H1 (cell line): ENCODE measurements at regions not wholly inside any gene's neighbourhood (a gene's known extent, or its start where the extent isn't known, plus 50 kb on each side); places are given as distances from the start of the nearest gene placed in this dataset.

Experiments used
- CTCF ChIA-PET: fragments of 300-600 bp; sonication (Branson Sonifier 250); formaldehyde crosslinking; loops from one replicate; lab custom pipeline; 2021; ENCODE audit not compliant: partially characterized antibody; lab: Charles Lee
- POLR2A ChIA-PET: fragments of 300-600 bp; sonication (Branson Sonifier 250); formaldehyde crosslinking; loops from one replicate; lab custom pipeline; 2021; ENCODE audit warnings: inconsistent platforms; ENCODE audit not compliant: partially characterized antibody; lab: Charles Lee
- DNase-seq, 2 experiments: peaks; one replicate each; pipeline versions ENCODE4 v3.0.0 to v3.0.0-alpha.2; 2010 to 2022; ENCODE audit warnings: low spot score in 2 of 2, low read depth in 1 of 2, mixed read lengths in 1 of 2
- FAIRE-seq: peaks from 2 replicates; lab custom pipeline; 2011; peaks lifted over from hg19 to GRCh38; lab: Jason Lieb, UNC
- H2AFZ ChIP-seq: 2 replicates; pipeline ENCODE4 v1.8.1; 2012; ENCODE audit warnings: low read length, inconsistent platforms
- H2AK5ac ChIP-seq: 2 replicates; pipeline ENCODE4 v1.6.1; 2013; ENCODE audit warnings: low read depth, low read length
- H2BK120ac ChIP-seq: replicated peaks from 2 replicates; pipeline ENCODE3; 2013; ENCODE audit warnings: low read depth, low read length, inconsistent platforms
- H2BK12ac ChIP-seq: 2 replicates; pipeline ENCODE4 v1.6.1; 2013; ENCODE audit warnings: low read depth, low read length
- H2BK15ac ChIP-seq: 2 replicates; pipeline ENCODE4 v1.6.1; 2013; ENCODE audit warnings: low read length
- H2BK20ac ChIP-seq: 2 replicates; pipeline ENCODE4 v1.6.1; 2013; ENCODE audit warnings: low read length
- H2BK5ac ChIP-seq: 2 replicates; pipeline ENCODE4 v1.6.1; 2013; ENCODE audit warnings: low read depth, low read length
- H3K14ac ChIP-seq: 2 replicates; pipeline ENCODE4 v1.6.1; 2013; ENCODE audit warnings: inconsistent platforms; ENCODE audit not compliant: insufficient read length
- H3K18ac ChIP-seq: 2 replicates; pipeline ENCODE4 v1.6.1; 2013; ENCODE audit warnings: low read length; ENCODE audit errors: extremely low read depth
- H3K23ac ChIP-seq: 2 replicates; pipeline ENCODE4 v1.6.1; 2013; ENCODE audit warnings: inconsistent platforms; ENCODE audit not compliant: insufficient read length
- H3K23me2 ChIP-seq: 2 replicates; pipeline ENCODE4 v1.6.1; 2013; ENCODE audit warnings: low read depth, low read length
- H3K27ac ChIP-seq: 2 replicates; pipeline ENCODE4 v1.6.1; 2011; ENCODE audit warnings: low read depth, low read length, inconsistent platforms
- H3K27me3 ChIP-seq, 4 experiments: replicated peaks in 1 of 4; 1 replicate in 1 of 4; 2 replicates in 3 of 4; pipeline versions ENCODE4 v1.6.1 to v1.8.1; 2011 to 2013; ENCODE audit warnings: low read length in 3 of 4, mild to moderate bottlenecking in 3 of 4, inconsistent platforms in 2 of 4, mixed read lengths in 2 of 4, moderate library complexity in 1 of 4; ENCODE audit not compliant: control insufficient read depth in 3 of 4, insufficient read depth in 3 of 4; ENCODE audit errors: extremely low read depth in 1 of 4
- H3K36me3 ChIP-seq, 4 experiments: 2 replicates each; pipeline versions ENCODE4 v1.6.1 to v1.8.1; 2011 to 2013; ENCODE audit warnings: mild to moderate bottlenecking in 4 of 4, low read length in 3 of 4, moderate library complexity in 2 of 4, control low read depth in 1 of 4, inconsistent platforms in 1 of 4; ENCODE audit not compliant: insufficient read depth in 4 of 4, control insufficient read depth in 2 of 4
- H3K4ac ChIP-seq: replicated peaks from 2 replicates; pipeline ENCODE3; 2013; ENCODE audit warnings: low read length, low read depth, mixed read lengths, inconsistent platforms; ENCODE audit not compliant: insufficient read length
- H3K4me1 ChIP-seq, 4 experiments: replicated peaks in 1 of 4; 1 replicate in 1 of 4; 2 replicates in 3 of 4; pipeline versions ENCODE4 v1.6.1 to v1.8.1; 2011 to 2013; ENCODE audit warnings: low read length in 3 of 4, inconsistent platforms in 2 of 4, mixed read lengths in 1 of 4; ENCODE audit not compliant: insufficient read depth in 4 of 4, control insufficient read depth in 3 of 4
- H3K4me2 ChIP-seq, 2 experiments: 2 replicates each; pipeline versions ENCODE4 v1.6.1 to v1.8.1; 2011 to 2013; ENCODE audit warnings: low read depth in 2 of 2, low read length in 2 of 2, control low read depth in 1 of 2, inconsistent platforms in 1 of 2, mild to moderate bottlenecking in 1 of 2; ENCODE audit not compliant: insufficient read depth in 1 of 2
- H3K4me3 ChIP-seq, 4 experiments: fragments of 200-600, 300-600 bp in 1 of 4; sonication (generic), shearing (Covaris generic), sonication (Bioruptor Twin) in 1 of 4; 2 replicates each; pipeline versions ENCODE4 v1.5.1 to v1.8.1; 2011 to 2016; ENCODE audit warnings: low read length in 4 of 4, low read depth in 3 of 4, control low read depth in 2 of 4, inconsistent platforms in 2 of 4, mild to moderate bottlenecking in 2 of 4, mixed read lengths in 1 of 4, moderate library complexity in 1 of 4; ENCODE audit not compliant: insufficient read depth in 2 of 4; ENCODE audit errors: extremely low read depth in 1 of 4
- H3K56ac ChIP-seq: replicated peaks from 2 replicates; pipeline ENCODE3; 2013; ENCODE audit warnings: low read depth, mild to moderate bottlenecking, mixed read lengths, low read length, inconsistent platforms; ENCODE audit not compliant: insufficient read length
- H3K79me1 ChIP-seq: 2 replicates; pipeline ENCODE4 v1.6.1; 2013; ENCODE audit warnings: low read depth, low read length, control low read depth
- H3K79me2 ChIP-seq, 2 experiments: 2 replicates each; pipeline versions ENCODE4 v1.6.1 to v1.8.1; 2012 to 2013; ENCODE audit warnings: low read length in 2 of 2, mild to moderate bottlenecking in 2 of 2, inconsistent platforms in 1 of 2; ENCODE audit not compliant: insufficient read depth in 2 of 2, control insufficient read depth in 1 of 2
- H3K9ac ChIP-seq, 4 experiments: replicated peaks in 1 of 4; 1 replicate in 1 of 4; 2 replicates in 3 of 4; pipeline versions ENCODE4 v1.6.1 to v1.8.1; 2011 to 2013; ENCODE audit warnings: low read depth in 3 of 4, low read length in 3 of 4, control low read depth in 2 of 4, mild to moderate bottlenecking in 2 of 4, moderate library complexity in 2 of 4, inconsistent platforms in 1 of 4; ENCODE audit errors: extremely low read depth in 1 of 4
- H3K9me3 ChIP-seq, 2 experiments: 2 replicates each; pipeline versions ENCODE4 v1.6.1 to v1.8.1; 2012 to 2013; ENCODE audit warnings: mild to moderate bottlenecking in 2 of 2, moderate library complexity in 2 of 2, control low read depth in 1 of 2, inconsistent platforms in 1 of 2, low read depth in 1 of 2, low read length in 1 of 2, mixed read lengths in 1 of 2; ENCODE audit not compliant: insufficient read depth in 2 of 2
- H4K20me1 ChIP-seq, 2 experiments: replicated peaks in 1 of 2; 2 replicates each; pipeline versions ENCODE3 to v1.8.1; 2011 to 2013; ENCODE audit warnings: inconsistent platforms in 2 of 2, low read length in 2 of 2, mild to moderate bottlenecking in 1 of 2; ENCODE audit not compliant: insufficient read depth in 2 of 2, control insufficient read depth in 1 of 2
- H4K5ac ChIP-seq: 2 replicates; pipeline ENCODE4 v1.6.1; 2013; ENCODE audit warnings: low read length, low read depth, mixed read lengths, inconsistent platforms; ENCODE audit not compliant: insufficient read length
- H4K8ac ChIP-seq: 2 replicates; pipeline ENCODE4 v1.8.0; 2013; ENCODE audit warnings: mild to moderate bottlenecking, moderate library complexity, low read length, inconsistent platforms; ENCODE audit not compliant: insufficient read depth; ENCODE audit errors: extremely low read depth
- H4K91ac ChIP-seq: replicated peaks from 2 replicates; pipeline ENCODE3; 2013; ENCODE audit warnings: low read length, mixed read lengths, inconsistent platforms; ENCODE audit not compliant: insufficient read length
- BCL11A ChIP-seq, 2 experiments: IDR thresholded peaks; one replicate each; pipeline ENCODE4 v1.6.1; 2011; ENCODE audit warnings: low read depth in 2 of 2, low read length in 2 of 2, mild to moderate bottlenecking in 2 of 2
- BRCA1 ChIP-seq: IDR thresholded peaks from 2 replicates; pipeline ENCODE4 v1.6.1; 2012; ENCODE audit warnings: low read depth, low read length, improper control_type of control experiment
- CHD1 ChIP-seq: IDR thresholded peaks from 2 replicates; pipeline ENCODE4 v1.6.1; 2012; ENCODE audit warnings: low read depth, low read length, improper control_type of control experiment
- EZH2 ChIP-seq: fragments of 200-600 bp; sonication (generic); IDR thresholded peaks from 2 replicates; pipeline ENCODE4 v1.7.1; 2012; ENCODE audit warnings: low read depth, mild to moderate bottlenecking, moderate library complexity, low read length, inconsistent platforms; ENCODE audit not compliant: severe bottlenecking
- HDAC6 ChIP-seq: IDR thresholded peaks from one replicate; pipeline ENCODE4 v1.7.1; 2012; ENCODE audit warnings: low read depth, mild to moderate bottlenecking, inconsistent platforms, low read length, moderate library complexity
- PHF8 ChIP-seq: fragments of 200-600 bp; sonication (generic); conservative IDR thresholded peaks from 2 replicates; pipeline ENCODE4 v1.7.1; 2012; ENCODE audit warnings: low read depth, mild to moderate bottlenecking, inconsistent platforms, low read length, moderate library complexity
- POLR2A ChIP-seq, 2 experiments: IDR thresholded peaks; 1 replicate in 1 of 2; 2 replicates in 1 of 2; pipeline ENCODE4 v1.6.1; 2011; ENCODE audit warnings: low read depth in 2 of 2, low read length in 2 of 2, mild to moderate bottlenecking in 2 of 2; ENCODE audit errors: control extremely low read depth in 1 of 2
- TBP ChIP-seq: IDR thresholded peaks from 2 replicates; pipeline ENCODE4 v1.6.1; 2011; ENCODE audit warnings: low read depth, low read length, improper control_type of control experiment
- WGBS, 2 experiments: shearing (Covaris generic) in 1 of 2; methylation state at CpG; one replicate each; pipeline versions ENCODE4 v1.1.6 to v1.1.7; 2013 to 2015; ENCODE audit warnings: low lambda C conversion rate in 2 of 2, mixed read lengths in 2 of 2, inconsistent platforms in 1 of 2, low coverage in 1 of 2, missing lambda C conversion rate in 1 of 2; ENCODE audit not compliant: insufficient replicate concordance in 2 of 2, insufficient coverage in 1 of 2, insufficient read length in 1 of 2; ENCODE audit errors: extremely low coverage in 1 of 2, missing lambda C conversion rate in 1 of 2; 5-methylcytosine and 5-hydroxymethylcytosine counted together

- Histone ChIP-seq H3K79me2 (no peaks in the 10 kb centered on the region), H3K56ac (no peak overlapping the region), H3K23ac (no peak overlapping the region), H3K27me3 (no peaks in the 10 kb centered on the region), H2BK12ac (no peak overlapping the region), H2BK5ac (no peak overlapping the region), H3K27ac (no peak overlapping the region), H3K9me3 (no peaks in the 10 kb centered on the region), H3K4me2 (no peak overlapping the region), H4K5ac (no peak overlapping the region), H4K20me1 (no peaks in the 10 kb centered on the region), H3K79me1 (no peaks in the 10 kb centered on the region), H2BK20ac (no peak overlapping the region), H4K8ac (no peak overlapping the region), H3K18ac (no peak overlapping the region), H3K4me1 (no peaks in the 10 kb centered on the region), H2BK15ac (no peak overlapping the region), H3K23me2 (no peaks in the 10 kb centered on the region), H3K4me3 (no peak overlapping the region), H3K9ac (no peak overlapping the region), H2AFZ (no peak overlapping the region), H3K36me3 (no peaks in the 10 kb centered on the region), H2AK5ac (no peak overlapping the region), H3K14ac (no peak overlapping the region), H2BK120ac (no peak overlapping the region), H4K91ac (no peak overlapping the region), H3K4ac (no peak overlapping the region)
- TF ChIP-seq TBP (no peak), EZH2 (no peak), HDAC6 (no peak), BCL11A (IDR thresholded peaks at IDR 0.05; ENCODE audit: low read depth in 2 of 2, low read length in 2 of 2) (no peak), PHF8 (no peak), POLR2A (IDR thresholded peaks at IDR 0.05; ENCODE audit: control extremely low read depth in 1 of 2, low read depth in 2 of 2, low read length in 2 of 2) (no peak), CHD1 (no peak), BRCA1 (no peak)
- DNase-seq: no peak
- 88% methylated on average over 15 of the region's 15 CpGs; no CpG with 5 or more reads in 1 of the 2 experiments for WGBS, 2 experiments
- ChIA-PET POLR2A (no interaction called here), CTCF (interaction anchor here (1.0 to 1.2 kb wide), 2 partner anchors 17 to 49 kb away, joined by 3 to 6 read pairs; no protein-coding TSS in a partner anchor)
- FAIRE-seq: no peak
These were observed 437.3 kb upstream of the CADM1 start for GRCh38 chr11:115941481-115941993.
